Lung (tissue), 11 donors: ENCODE measurements at regions not wholly inside any gene's neighbourhood (a gene's known extent, or its start where the extent isn't known, plus 50 kb on each side); places are given as distances from the start of the nearest gene placed in this dataset.

Source experiments
- ATAC-seq: fragments of 200-7000 bp; cut with Tn5 transposase; one replicate; pipeline ENCODE4 v1.9.1; 2020; ENCODE audit warnings: moderate number of reproducible peaks; ENCODE audit not compliant: insufficient read depth, low FRiP score
- DNase-seq, 3 donors: peaks; one replicate each; pipeline ENCODE4 v3.0.0-alpha.2; 2013 to 2017
- H3K27ac ChIP-seq, 2 donors: one replicate each; pipeline ENCODE4 v1.5.1; 2013; ENCODE audit warnings: mild to moderate bottlenecking in 2 of 2, moderate library complexity in 2 of 2, control low read depth in 1 of 2, inconsistent platforms in 1 of 2, low read depth in 1 of 2, low read length in 1 of 2
- H3K27me3 ChIP-seq, 3 donors: one replicate each; pipeline ENCODE4 v1.5.1; 2013; ENCODE audit warnings: low read length in 2 of 3; ENCODE audit not compliant: control insufficient read depth in 3 of 3, insufficient read depth in 3 of 3
- H3K36me3 ChIP-seq, 4 donors: one replicate each; pipeline ENCODE4 v1.5.1; 2013; ENCODE audit warnings: low read length in 4 of 4, mild to moderate bottlenecking in 1 of 4, moderate library complexity in 1 of 4; ENCODE audit not compliant: control insufficient read depth in 4 of 4, insufficient read depth in 4 of 4
- H3K4me1 ChIP-seq, 5 donors: one replicate each; pipeline ENCODE4 v1.5.1; 2013; ENCODE audit warnings: low read length in 5 of 5, mild to moderate bottlenecking in 2 of 5, moderate library complexity in 1 of 5; ENCODE audit not compliant: control insufficient read depth in 5 of 5, insufficient read depth in 5 of 5
- H3K4me3 ChIP-seq: one replicate; pipeline ENCODE4 v1.5.1; 2013; ENCODE audit warnings: mild to moderate bottlenecking, control low read depth, moderate library complexity
- H3K9ac ChIP-seq, 2 donors: one replicate each; pipeline ENCODE4 v1.5.1; 2013; ENCODE audit warnings: low read length in 2 of 2, control low read depth in 1 of 2; ENCODE audit not compliant: insufficient read depth in 1 of 2
- H3K9me3 ChIP-seq, 4 donors: one replicate each; pipeline ENCODE4 v1.5.1; 2013; ENCODE audit warnings: low read length in 3 of 4, mild to moderate bottlenecking in 1 of 4, moderate library complexity in 1 of 4; ENCODE audit not compliant: control insufficient read depth in 4 of 4, insufficient read depth in 3 of 4
- WGBS, 2 donors: extraction: QIAGEN DNeasy Blood & Tissue Kit; methylation state at CpG; one replicate each; pipeline ENCODE4 v1.1.7; 2013; 5-methylcytosine and 5-hydroxymethylcytosine counted together
- TF ChIP-seq, protein P1 (sequence below): IDR thresholded peaks from 2 replicates; pipeline ENCODE4 v1.5.1; 2012; ENCODE audit warnings: mild to moderate bottlenecking; ENCODE audit errors: control extremely low read depth, extremely low read depth
- donor health status: control.
- donor health status: control.
- donor health status: Bipolar disorder and iron deficiency.
- donor health status: healthy.
- donor health status: DM: yes; HTN: yes; CAD: no.

DNA sequence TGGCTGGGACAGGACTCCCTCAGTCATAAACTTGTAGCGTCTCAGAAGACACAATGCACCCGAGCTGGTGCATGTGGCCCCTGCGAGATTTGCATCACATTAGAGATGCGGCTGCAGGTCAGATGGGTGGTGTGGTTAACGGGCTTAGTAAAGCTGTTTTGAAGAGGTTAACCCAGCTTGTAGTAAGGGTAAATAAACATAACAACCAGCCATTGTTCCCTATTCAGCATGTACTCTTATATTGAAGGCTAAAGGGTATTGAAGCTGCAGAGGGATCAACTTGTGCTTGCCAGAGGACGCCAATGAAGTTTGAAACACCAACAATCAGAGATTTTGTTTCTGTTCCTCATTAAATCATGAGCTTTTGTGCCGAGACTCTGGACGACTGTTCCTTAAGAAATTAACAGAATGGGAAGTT is 79.4 kb downstream of the ZIC5 start:
- WGBS, 2 donors: 87 to 88% methylated on average over 8 of the region's 8 CpGs
- no peak for ATAC-seq
- no peak for DNase-seq

GRCh38 chr13:99886706-99887105 is 84.9 kb downstream of the ZIC5 start:
- ATAC-seq: no peak
- Histone ChIP-seq H3K4me1 (peaks cover 0 to 5% (median 0%) of the 10 kb centered on the region in 5 donors), H3K27me3 (peaks cover 0 to 2% (median 0%) of the 10 kb centered on the region in 3 donors), H3K9me3 (no peaks in the 10 kb centered on the region), H3K4me3 (no peak overlapping the region), H3K36me3 (no peaks in the 10 kb centered on the region), H3K27ac (no peak overlapping the region), H3K9ac (no peak overlapping the region)
- TF ChIP-seq, protein P1, sequence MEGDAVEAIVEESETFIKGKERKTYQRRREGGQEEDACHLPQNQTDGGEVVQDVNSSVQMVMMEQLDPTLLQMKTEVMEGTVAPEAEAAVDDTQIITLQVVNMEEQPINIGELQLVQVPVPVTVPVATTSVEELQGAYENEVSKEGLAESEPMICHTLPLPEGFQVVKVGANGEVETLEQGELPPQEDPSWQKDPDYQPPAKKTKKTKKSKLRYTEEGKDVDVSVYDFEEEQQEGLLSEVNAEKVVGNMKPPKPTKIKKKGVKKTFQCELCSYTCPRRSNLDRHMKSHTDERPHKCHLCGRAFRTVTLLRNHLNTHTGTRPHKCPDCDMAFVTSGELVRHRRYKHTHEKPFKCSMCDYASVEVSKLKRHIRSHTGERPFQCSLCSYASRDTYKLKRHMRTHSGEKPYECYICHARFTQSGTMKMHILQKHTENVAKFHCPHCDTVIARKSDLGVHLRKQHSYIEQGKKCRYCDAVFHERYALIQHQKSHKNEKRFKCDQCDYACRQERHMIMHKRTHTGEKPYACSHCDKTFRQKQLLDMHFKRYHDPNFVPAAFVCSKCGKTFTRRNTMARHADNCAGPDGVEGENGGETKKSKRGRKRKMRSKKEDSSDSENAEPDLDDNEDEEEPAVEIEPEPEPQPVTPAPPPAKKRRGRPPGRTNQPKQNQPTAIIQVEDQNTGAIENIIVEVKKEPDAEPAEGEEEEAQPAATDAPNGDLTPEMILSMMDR: no peak
- DNase-seq: no peak
- whole genome bisulfite sequencing, 2 donors: 93 to 97% methylated on average over 4 of the region's 4 CpGs

More for the DNA sequence above, 79.4 kb downstream of the ZIC5 start:
- peaks cover 2 to 32% (median 27%) of the 10 kb centered on the region in 3 donors for H3K27me3 ChIP-seq
- H3K27ac ChIP-seq: no peak overlapping the region
- H3K4me3 ChIP-seq: no peak overlapping the region
- TF ChIP-seq, protein P1: no peak
- H3K4me1 ChIP-seq: peaks cover 0 to 11% (median 0%) of the 10 kb centered on the region in 5 donors
- peaks cover 0 to 2% (median 0%) of the 10 kb centered on the region in 4 donors for H3K9me3 ChIP-seq
- no peaks in the 10 kb centered on the region for H3K36me3 ChIP-seq
- no peak overlapping the region for H3K9ac ChIP-seq

DNA sequence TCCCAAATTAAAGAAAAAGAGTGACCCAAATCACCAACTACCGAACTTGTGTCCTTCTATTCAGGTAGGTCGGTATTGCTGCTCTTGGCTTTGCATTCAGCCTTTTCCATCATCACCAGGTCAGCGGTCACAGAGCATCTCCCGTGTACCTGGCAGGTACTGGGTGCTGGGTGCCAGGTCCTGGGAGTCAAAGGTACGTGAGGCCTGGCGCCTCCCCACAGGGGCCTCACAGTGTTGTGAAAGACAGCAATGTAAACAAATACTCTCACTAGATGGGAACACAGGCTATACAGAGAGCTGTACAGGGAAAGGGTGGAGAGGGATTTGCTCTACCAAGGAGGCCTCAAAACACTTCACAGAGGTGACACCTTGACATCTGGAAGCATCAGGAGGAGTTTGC is 86.7 kb downstream of the ZIC5 start:
- no peaks in the 10 kb centered on the region for H3K36me3 ChIP-seq
- 68 to 71% methylated on average over 6 of the region's 6 CpGs for WGBS, 2 donors
- no peak overlapping the region for H3K9ac ChIP-seq
- H3K4me3 ChIP-seq: no peak overlapping the region
- H3K4me1 ChIP-seq: peaks cover 0 to 5% (median 0%) of the 10 kb centered on the region in 5 donors
- DNase-seq (no peak), ATAC-seq (no peak)
- no peaks in the 10 kb centered on the region for H3K9me3 ChIP-seq
- TF ChIP-seq, protein P1: no peak
- H3K27ac ChIP-seq: no peak overlapping the region
- no peaks in the 10 kb centered on the region for H3K27me3 ChIP-seq

- no peak for ATAC-seq
- no peaks in the 10 kb centered on the region for H3K9me3 ChIP-seq
- H3K9ac ChIP-seq: no peak overlapping the region
- TF ChIP-seq, protein P1: no peak
- WGBS, 2 donors: 87 to 93% methylated on average over 2 of the region's 2 CpGs
- H3K27ac ChIP-seq: no peak overlapping the region
- H3K27me3 ChIP-seq: no peaks in the 10 kb centered on the region
- no peaks in the 10 kb centered on the region for H3K36me3 ChIP-seq
- H3K4me3 ChIP-seq: no peak overlapping the region
- DNase-seq: no peak
- H3K4me1 ChIP-seq: peaks cover 0 to 5% (median 0%) of the 10 kb centered on the region in 5 donors
Measured at GRCh38 chr13:99883805-99884204, 87.8 kb downstream of the ZIC5 start.
